ENCODE measurements at regions not wholly inside any gene's neighbourhood (a gene's known extent, or its start where the extent isn't known, plus 50 kb on each side); places are given as distances from the start of the nearest gene placed in this dataset.

DNA sequence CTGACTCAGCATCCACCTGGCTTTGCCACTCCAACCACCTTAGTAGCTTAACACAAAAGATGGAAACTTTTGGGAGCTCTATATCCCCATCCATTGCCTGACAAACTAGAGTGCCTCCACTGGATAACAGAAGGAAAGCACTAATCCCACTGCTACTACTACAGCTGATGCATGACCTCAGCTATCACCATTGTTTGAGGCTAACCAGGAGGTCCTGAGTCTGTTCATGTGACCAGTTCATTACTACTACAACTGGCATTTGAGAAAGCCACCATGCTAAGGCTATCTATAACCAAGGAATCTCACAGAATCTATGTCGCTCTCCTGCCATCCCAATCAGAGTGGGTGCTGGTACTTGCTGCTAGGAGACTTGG lies 604.3 kb upstream of the CA10 start:
- TF ChIP-seq, protein P1, sequence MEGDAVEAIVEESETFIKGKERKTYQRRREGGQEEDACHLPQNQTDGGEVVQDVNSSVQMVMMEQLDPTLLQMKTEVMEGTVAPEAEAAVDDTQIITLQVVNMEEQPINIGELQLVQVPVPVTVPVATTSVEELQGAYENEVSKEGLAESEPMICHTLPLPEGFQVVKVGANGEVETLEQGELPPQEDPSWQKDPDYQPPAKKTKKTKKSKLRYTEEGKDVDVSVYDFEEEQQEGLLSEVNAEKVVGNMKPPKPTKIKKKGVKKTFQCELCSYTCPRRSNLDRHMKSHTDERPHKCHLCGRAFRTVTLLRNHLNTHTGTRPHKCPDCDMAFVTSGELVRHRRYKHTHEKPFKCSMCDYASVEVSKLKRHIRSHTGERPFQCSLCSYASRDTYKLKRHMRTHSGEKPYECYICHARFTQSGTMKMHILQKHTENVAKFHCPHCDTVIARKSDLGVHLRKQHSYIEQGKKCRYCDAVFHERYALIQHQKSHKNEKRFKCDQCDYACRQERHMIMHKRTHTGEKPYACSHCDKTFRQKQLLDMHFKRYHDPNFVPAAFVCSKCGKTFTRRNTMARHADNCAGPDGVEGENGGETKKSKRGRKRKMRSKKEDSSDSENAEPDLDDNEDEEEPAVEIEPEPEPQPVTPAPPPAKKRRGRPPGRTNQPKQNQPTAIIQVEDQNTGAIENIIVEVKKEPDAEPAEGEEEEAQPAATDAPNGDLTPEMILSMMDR (IDR thresholded peaks at IDR 0.05) = no peak
- TF ChIP-seq POLR2A (IDR thresholded peaks at IDR 0.05) = no peak
